Keratinocyte (primary cell): ENCODE measurements at regions not wholly inside any gene's neighbourhood (a gene's known extent, or its start where the extent isn't known, plus 50 kb on each side); places are given as distances from the start of the nearest gene placed in this dataset.
A peak's percentile ranks its signal among the peaks of the same experiment; 100 is the strongest.

ENCODE experiments used
- DNase-seq: peaks from one replicate; pipeline ENCODE4 v3.0.0-alpha.2; 2011; ENCODE audit warnings: low read depth, missing footprints, low spot score
- FAIRE-seq: peaks from 2 replicates; lab custom pipeline; 2011; peaks lifted over from hg19 to GRCh38; lab: Jason Lieb, UNC
- H2AFZ ChIP-seq: 2 replicates; pipeline ENCODE4 v1.6.0; 2012; ENCODE audit warnings: low read length, control low read depth, inconsistent platforms; ENCODE audit not compliant: control insufficient read depth
- H3K27ac ChIP-seq: 2 replicates; pipeline ENCODE4 v1.5.1; 2011; ENCODE audit warnings: low read length; ENCODE audit not compliant: control insufficient read depth, insufficient read depth
- H3K27me3 ChIP-seq: 3 replicates; pipeline ENCODE4 v1.6.0; 2011; ENCODE audit warnings: low read length; ENCODE audit not compliant: control insufficient read depth, insufficient read depth; ENCODE audit errors: extremely low read depth
- H3K36me3 ChIP-seq, 2 experiments: 2 replicates in 1 of 2; 3 replicates in 1 of 2; pipeline ENCODE4 v1.5.1; 2011; ENCODE audit warnings: low read length in 2 of 2, mild to moderate bottlenecking in 1 of 2; ENCODE audit not compliant: control insufficient read depth in 2 of 2, insufficient read depth in 2 of 2; ENCODE audit errors: extremely low read depth in 1 of 2
- H3K4me1 ChIP-seq: 3 replicates; pipeline ENCODE4 v1.5.1; 2011; ENCODE audit warnings: low read length; ENCODE audit not compliant: control insufficient read depth, insufficient read depth; ENCODE audit errors: extremely low read depth
- H3K4me2 ChIP-seq: 3 replicates; pipeline ENCODE4 v1.6.0; 2011; ENCODE audit warnings: low read depth, low read length; ENCODE audit not compliant: control insufficient read depth, insufficient read depth; ENCODE audit errors: extremely low read depth
- H3K4me3 ChIP-seq, 3 experiments: fragments of 200-600 bp in 1 of 3; sonication (generic) in 1 of 3; 2 replicates in 2 of 3; 3 replicates in 1 of 3; pipeline ENCODE4 v1.5.1; 2011 to 2016; ENCODE audit warnings: low read length in 3 of 3, mild to moderate bottlenecking in 3 of 3, control low read depth in 2 of 3, inconsistent platforms in 1 of 3, low read depth in 1 of 3, mixed read lengths in 1 of 3, mixed run types in 1 of 3, moderate library complexity in 1 of 3; ENCODE audit not compliant: control insufficient read depth in 2 of 3, insufficient read depth in 2 of 3; ENCODE audit errors: extremely low read depth in 1 of 3
- H3K79me2 ChIP-seq: 2 replicates; pipeline ENCODE4 v1.6.0; 2012; ENCODE audit warnings: low read length; ENCODE audit not compliant: control insufficient read depth, insufficient read depth
- H3K9ac ChIP-seq: 3 replicates; pipeline ENCODE4 v1.6.0; 2011; ENCODE audit warnings: low read length; ENCODE audit not compliant: control insufficient read depth, insufficient read depth; ENCODE audit errors: extremely low read depth
- H3K9me1 ChIP-seq: 3 replicates; pipeline ENCODE4 v1.6.0; 2011; ENCODE audit warnings: low read length; ENCODE audit not compliant: control insufficient read depth, insufficient read depth; ENCODE audit errors: extremely low read depth
- H3K9me3 ChIP-seq: 2 replicates; pipeline ENCODE4 v1.5.1; 2012; ENCODE audit warnings: low read depth, low read length; ENCODE audit not compliant: control insufficient read depth
- H4K20me1 ChIP-seq: 3 replicates; pipeline ENCODE4 v1.6.0; 2011; ENCODE audit warnings: low read length; ENCODE audit not compliant: control insufficient read depth, insufficient read depth; ENCODE audit errors: extremely low read depth
- CTCF ChIP-seq, 3 experiments: IDR thresholded peaks in 1 of 3; conservative IDR thresholded peaks in 1 of 3; optimal IDR thresholded peaks in 1 of 3; 2 replicates in 2 of 3; 3 replicates in 1 of 3; pipeline versions ENCODE3 to v1.5.1; 2011; ENCODE audit warnings: low read length in 3 of 3, mild to moderate bottlenecking in 3 of 3, moderate library complexity in 2 of 3, control low read depth in 1 of 3, inconsistent platforms in 1 of 3; ENCODE audit not compliant: insufficient read depth in 2 of 3; ENCODE audit errors: extremely low read depth in 1 of 3
- EZH2 ChIP-seq: IDR thresholded peaks from one replicate; pipeline ENCODE4 v1.6.1; 2012; ENCODE audit warnings: inconsistent platforms, mild to moderate bottlenecking, low read length, moderate library complexity
- dilution Hi-C: fragments of 300-500 bp; cut with MboI; formaldehyde crosslinking; loops from one replicate; pipeline ENCODE4 v1.7.0; 2020; ENCODE audit warnings: low sequenced_read_pairs; ENCODE audit not compliant: extremely low pct_ligation_motif_present

GRCh38 chr4:124783847-124784246 is 71.3 kb upstream of the ANKRD50 start:
- dilution Hi-C loops: no loop called here
- no peaks in the 10 kb centered on the region for H3K27me3 ChIP-seq
- H3K9ac ChIP-seq: no peak overlapping the region
- no peak overlapping the region for H3K4me3 ChIP-seq
- H4K20me1 ChIP-seq: no peaks in the 10 kb centered on the region
- no peak overlapping the region for H3K4me2 ChIP-seq
- no peaks in the 10 kb centered on the region for H3K9me1 ChIP-seq
- no peaks in the 10 kb centered on the region for H3K79me2 ChIP-seq
- H3K4me1 ChIP-seq: no peaks in the 10 kb centered on the region
- FAIRE-seq: peak; percentile 77
- TF ChIP-seq EZH2 (no peak), CTCF (optimal IDR thresholded peaks at IDR 0.05 in 1 of 3, IDR thresholded peaks at IDR 0.05 in 1 of 3, conservative IDR thresholded peaks at IDR 0.05 in 1 of 3; ENCODE audit: extremely low read depth in 1 of 3, insufficient read depth in 2 of 3, low read length in 3 of 3) (no peak)
- DNase-seq: no peak
- no peak overlapping the region for H2AFZ ChIP-seq
- H3K9me3 ChIP-seq: no peaks in the 10 kb centered on the region
- no peak overlapping the region for H3K27ac ChIP-seq
- no peaks in the 10 kb centered on the region for H3K36me3 ChIP-seq

- no peak for FAIRE-seq
Measured at GRCh38 chr4:124777007-124777406, 64.5 kb upstream of the ANKRD50 start.

More at GRCh38 chr4:124777007-124777406, 64.5 kb upstream of the ANKRD50 start:
- Histone ChIP-seq H3K27me3 (no peaks in the 10 kb centered on the region), H3K27ac (no peak overlapping the region), H3K9me1 (no peaks in the 10 kb centered on the region), H2AFZ (no peak overlapping the region), H3K79me2 (no peaks in the 10 kb centered on the region), H3K4me3 (no peak overlapping the region), H3K4me2 (no peak overlapping the region), H4K20me1 (no peaks in the 10 kb centered on the region), H3K36me3 (no peaks in the 10 kb centered on the region), H3K4me1 (no peaks in the 10 kb centered on the region), H3K9me3 (no peaks in the 10 kb centered on the region), H3K9ac (no peak overlapping the region)
- dilution Hi-C loops: no loop called here
- TF ChIP-seq CTCF (optimal IDR thresholded peaks at IDR 0.05 in 1 of 3, IDR thresholded peaks at IDR 0.05 in 1 of 3, conservative IDR thresholded peaks at IDR 0.05 in 1 of 3; ENCODE audit: extremely low read depth in 1 of 3, insufficient read depth in 2 of 3, low read length in 3 of 3) (no peak), EZH2 (no peak)
- DNase-seq: no peak
